ENCODE measurements at regions not wholly inside any gene's neighbourhood (a gene's known extent, or its start where the extent isn't known, plus 50 kb on each side); places are given as distances from the start of the nearest gene placed in this dataset.

DNA sequence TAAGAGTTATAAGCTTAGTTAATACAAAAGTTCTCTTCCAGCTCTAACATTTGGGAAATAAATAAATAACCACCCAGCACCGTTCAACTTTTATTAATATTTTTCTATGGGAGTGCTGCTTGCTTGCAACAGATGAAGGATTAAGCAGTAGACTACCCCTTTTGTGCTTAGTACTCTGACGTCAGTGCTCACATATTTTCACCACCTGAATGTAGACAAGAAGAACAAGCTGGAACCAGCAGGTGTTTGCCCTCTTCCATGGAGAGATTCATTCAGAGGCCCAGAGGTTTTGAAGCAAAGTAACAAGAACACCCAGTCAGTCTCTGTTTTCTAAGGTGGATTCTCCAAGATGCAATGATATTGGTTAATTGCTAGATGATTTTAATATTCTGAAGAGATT is 307.1 kb upstream of the PIK3C3 start:
- Histone ChIP-seq H3K27ac (ENCODE audit: low read depth, low read length) (no peak overlapping the region), H3K27me3 (ENCODE audit: control insufficient read depth, insufficient read depth, low read length, poor library complexity, severe bottlenecking) (no peaks in the 10 kb centered on the region), H3K9me3 (ENCODE audit: control insufficient read depth, low read length) (no peaks in the 10 kb centered on the region), H3K4me1 (ENCODE audit: control insufficient read depth, insufficient read depth, low read length) (no peaks in the 10 kb centered on the region), H3K36me3 (ENCODE audit: control insufficient read depth, insufficient read depth, low read length) (no peaks in the 10 kb centered on the region), H3K4me3 (ENCODE audit: low read length) (no peak overlapping the region), H3K9ac (ENCODE audit: extremely low read depth, low read length, poor library complexity, severe bottlenecking) (no peak overlapping the region)
- H3K4me1 Mint-ChIP-seq, result no peaks in the 10 kb centered on the region
- 91 to 100% methylated on average over 1 to 2 of the region's 2 CpGs for WGBS, 2 experiments (ENCODE audit: insufficient coverage in 1 of 2, insufficient read length in 1 of 2)
- no peaks in the 10 kb centered on the region for H3K27me3 Mint-ChIP-seq (ENCODE audit: insufficient read depth)
- H3K27ac Mint-ChIP-seq, result no peak overlapping the region
- H3K4me3 Mint-ChIP-seq, result no peak overlapping the region
- no peaks in the 10 kb centered on the region for H3K36me3 Mint-ChIP-seq (ENCODE audit: low read depth)
- no peak for DNase-seq
- no peaks in the 10 kb centered on the region for H3K9me3 Mint-ChIP-seq
- TF ChIP-seq, protein P1, sequence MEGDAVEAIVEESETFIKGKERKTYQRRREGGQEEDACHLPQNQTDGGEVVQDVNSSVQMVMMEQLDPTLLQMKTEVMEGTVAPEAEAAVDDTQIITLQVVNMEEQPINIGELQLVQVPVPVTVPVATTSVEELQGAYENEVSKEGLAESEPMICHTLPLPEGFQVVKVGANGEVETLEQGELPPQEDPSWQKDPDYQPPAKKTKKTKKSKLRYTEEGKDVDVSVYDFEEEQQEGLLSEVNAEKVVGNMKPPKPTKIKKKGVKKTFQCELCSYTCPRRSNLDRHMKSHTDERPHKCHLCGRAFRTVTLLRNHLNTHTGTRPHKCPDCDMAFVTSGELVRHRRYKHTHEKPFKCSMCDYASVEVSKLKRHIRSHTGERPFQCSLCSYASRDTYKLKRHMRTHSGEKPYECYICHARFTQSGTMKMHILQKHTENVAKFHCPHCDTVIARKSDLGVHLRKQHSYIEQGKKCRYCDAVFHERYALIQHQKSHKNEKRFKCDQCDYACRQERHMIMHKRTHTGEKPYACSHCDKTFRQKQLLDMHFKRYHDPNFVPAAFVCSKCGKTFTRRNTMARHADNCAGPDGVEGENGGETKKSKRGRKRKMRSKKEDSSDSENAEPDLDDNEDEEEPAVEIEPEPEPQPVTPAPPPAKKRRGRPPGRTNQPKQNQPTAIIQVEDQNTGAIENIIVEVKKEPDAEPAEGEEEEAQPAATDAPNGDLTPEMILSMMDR (conservative IDR thresholded peaks at IDR 0.05), result no peak

DNA sequence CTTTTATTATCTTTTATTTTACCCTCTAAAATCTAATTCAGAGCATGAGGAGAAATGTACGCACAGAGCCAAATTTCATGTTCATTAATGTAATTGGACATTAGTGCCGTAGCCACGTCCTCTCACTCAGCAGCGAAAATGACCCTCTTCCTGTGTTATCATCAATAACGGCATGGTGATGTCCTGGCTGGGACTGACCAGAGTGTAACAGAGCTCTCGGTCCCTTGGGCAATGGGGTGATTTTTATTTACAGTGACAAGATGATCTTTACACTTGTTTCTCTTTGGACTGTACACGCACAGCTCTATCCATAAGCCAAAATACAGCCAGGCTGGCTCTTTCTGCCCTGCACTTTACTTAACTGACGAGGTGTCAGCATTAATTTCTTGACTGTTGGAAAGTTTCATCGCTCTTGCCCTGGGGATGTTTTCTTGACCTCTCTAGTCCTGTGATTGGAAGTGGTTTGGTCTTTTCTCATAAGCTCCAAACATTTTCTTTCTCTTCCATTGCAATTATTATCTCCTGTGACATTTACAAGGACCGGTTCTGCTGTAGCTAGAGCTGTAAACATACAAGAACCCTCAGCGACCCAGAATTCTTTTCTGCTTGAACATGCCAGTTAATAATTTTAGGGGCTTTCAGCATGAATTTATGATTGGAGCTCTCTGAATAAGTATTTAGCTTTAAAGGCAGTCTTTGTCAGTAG is 308.0 kb upstream of the PIK3C3 start:
- H3K4me3 Mint-ChIP-seq, result no peak overlapping the region
- Histone ChIP-seq H3K27ac (ENCODE audit: low read depth, low read length) (no peak overlapping the region), H3K4me1 (ENCODE audit: control insufficient read depth, insufficient read depth, low read length) (no peaks in the 10 kb centered on the region), H3K27me3 (ENCODE audit: control insufficient read depth, insufficient read depth, low read length, poor library complexity, severe bottlenecking) (no peaks in the 10 kb centered on the region), H3K9ac (ENCODE audit: extremely low read depth, low read length, poor library complexity, severe bottlenecking) (no peak overlapping the region), H3K9me3 (ENCODE audit: control insufficient read depth, low read length) (no peaks in the 10 kb centered on the region), H3K4me3 (ENCODE audit: low read length) (no peak overlapping the region), H3K36me3 (ENCODE audit: control insufficient read depth, insufficient read depth, low read length) (no peaks in the 10 kb centered on the region)
- H3K27ac Mint-ChIP-seq, result no peak overlapping the region
- H3K9me3 Mint-ChIP-seq, result no peaks in the 10 kb centered on the region
- no peak for DNase-seq
- no peaks in the 10 kb centered on the region for H3K27me3 Mint-ChIP-seq (ENCODE audit: insufficient read depth)
- H3K4me1 Mint-ChIP-seq, result no peaks in the 10 kb centered on the region
- TF ChIP-seq, protein P1 (conservative IDR thresholded peaks at IDR 0.05), result no peak
- 95 to 97% methylated on average over 7 to 11 of the region's 11 CpGs for WGBS, 2 experiments (ENCODE audit: insufficient coverage in 1 of 2, insufficient read length in 1 of 2)
- no peaks in the 10 kb centered on the region for H3K36me3 Mint-ChIP-seq (ENCODE audit: low read depth)

DNA sequence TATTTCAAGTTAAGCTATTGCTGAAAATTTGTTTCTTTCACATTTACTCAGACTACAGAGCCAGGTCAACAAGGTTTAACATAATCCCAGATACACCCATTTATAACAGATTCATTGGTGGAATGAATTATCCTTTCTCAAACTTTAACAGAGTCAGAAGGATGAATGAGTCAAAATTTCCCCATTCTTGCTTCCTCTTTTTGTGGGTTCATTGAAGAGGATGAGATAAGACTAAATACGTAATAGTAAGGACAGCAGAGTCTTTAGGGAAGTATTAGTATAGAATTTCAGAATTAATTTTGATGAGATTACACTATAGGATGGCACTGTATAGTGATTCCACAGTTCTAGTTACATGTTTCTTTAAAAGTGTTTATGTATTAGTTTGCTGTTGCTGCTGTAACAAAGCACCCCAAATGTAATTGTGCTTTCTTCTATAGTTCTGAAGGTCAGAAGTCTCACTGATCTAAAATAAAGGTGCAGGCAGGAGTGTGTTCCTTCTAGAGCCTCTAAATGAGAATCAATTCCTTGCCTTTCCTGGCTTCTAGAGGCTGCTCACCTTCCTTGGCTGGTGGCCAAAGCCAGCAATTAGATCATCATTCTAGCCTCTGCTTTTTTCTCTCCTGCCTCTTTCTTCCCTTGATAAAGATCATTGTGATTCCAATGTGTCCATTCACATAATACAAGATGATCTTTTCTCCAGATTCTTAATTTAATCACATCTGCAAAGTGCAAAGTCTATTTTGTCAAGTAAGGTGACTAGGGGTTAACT is 309.3 kb upstream of the PIK3C3 start:
- Mint-ChIP-seq H3K27me3 (ENCODE audit: insufficient read depth) (no peaks in the 10 kb centered on the region), H3K4me3 (no peak overlapping the region), H3K36me3 (ENCODE audit: low read depth) (no peaks in the 10 kb centered on the region), H3K9me3 (no peaks in the 10 kb centered on the region), H3K27ac (no peak overlapping the region), H3K4me1 (no peaks in the 10 kb centered on the region)
- TF ChIP-seq, protein P1 (conservative IDR thresholded peaks at IDR 0.05), result no peak
- Histone ChIP-seq H3K9ac (ENCODE audit: extremely low read depth, low read length, poor library complexity, severe bottlenecking) (no peak overlapping the region), H3K9me3 (ENCODE audit: control insufficient read depth, low read length) (no peaks in the 10 kb centered on the region), H3K27me3 (ENCODE audit: control insufficient read depth, insufficient read depth, low read length, poor library complexity, severe bottlenecking) (no peaks in the 10 kb centered on the region), H3K4me3 (ENCODE audit: low read length) (no peak overlapping the region), H3K36me3 (ENCODE audit: control insufficient read depth, insufficient read depth, low read length) (no peaks in the 10 kb centered on the region), H3K4me1 (ENCODE audit: control insufficient read depth, insufficient read depth, low read length) (no peaks in the 10 kb centered on the region), H3K27ac (ENCODE audit: low read depth, low read length) (no peak overlapping the region)
- no peak for DNase-seq
- 86 to 95% methylated on average over 1 of the region's 1 CpG for WGBS, 2 experiments (ENCODE audit: insufficient coverage in 1 of 2, insufficient read length in 1 of 2)

Measured in endodermal cell (in vitro differentiated cells).